ENCODE measurements at regions not wholly inside any gene's neighbourhood (a gene's known extent, or its start where the extent isn't known, plus 50 kb on each side); places are given as distances from the start of the nearest gene placed in this dataset.

DNA sequence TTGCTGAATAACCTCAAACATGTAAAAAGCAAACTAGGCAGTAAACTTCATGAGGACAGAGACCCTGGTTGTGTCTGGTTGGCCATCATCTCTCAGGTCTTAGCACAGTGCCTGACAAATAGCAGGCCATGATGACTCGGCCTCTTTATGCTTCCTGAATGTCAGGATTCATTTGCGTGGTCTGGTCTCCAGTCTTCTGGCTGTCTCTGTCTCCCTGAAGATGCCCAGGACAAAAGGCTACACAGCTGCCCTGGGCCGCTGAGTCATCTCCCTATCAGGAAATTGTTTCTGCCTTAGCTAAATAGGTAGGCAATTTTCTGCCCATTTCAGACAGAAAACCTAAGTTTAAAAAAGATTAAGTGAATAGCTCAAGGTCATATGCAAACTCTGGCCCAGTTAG lies 84.1 kb upstream of the FNDC3A start:
- DNase-seq (ENCODE audit: low spot score): no peak

DNA sequence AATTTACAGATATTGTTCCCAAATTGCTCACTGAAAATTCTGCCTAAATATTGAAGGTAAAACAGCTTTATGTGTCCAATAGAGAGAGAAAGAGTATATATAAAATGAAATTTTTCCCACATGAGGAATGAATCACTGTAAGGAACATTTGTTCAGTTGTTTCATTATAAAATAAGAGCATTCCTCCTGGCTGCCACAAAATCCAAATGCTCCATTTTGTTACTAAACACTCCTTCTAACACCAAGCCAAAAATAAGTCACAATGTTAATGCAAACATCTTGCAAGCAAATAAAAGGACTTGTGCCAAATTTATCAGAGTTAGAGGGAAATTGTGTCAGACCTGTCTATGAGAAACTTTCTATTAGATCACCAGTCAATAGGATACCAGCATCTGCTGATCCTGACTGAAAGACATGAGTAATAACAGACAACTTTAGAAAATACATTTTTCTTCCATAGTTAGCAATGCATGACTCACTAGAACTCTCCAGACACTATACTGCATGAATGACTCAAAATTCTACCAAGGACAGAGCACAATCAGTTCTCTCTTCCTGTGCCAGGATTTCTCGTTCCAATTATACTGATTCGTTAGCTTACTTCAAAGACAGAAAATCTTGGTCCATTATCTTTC lies 83.5 kb upstream of the FNDC3A start:
- DNase-seq (ENCODE audit: low spot score): no peak

DNA sequence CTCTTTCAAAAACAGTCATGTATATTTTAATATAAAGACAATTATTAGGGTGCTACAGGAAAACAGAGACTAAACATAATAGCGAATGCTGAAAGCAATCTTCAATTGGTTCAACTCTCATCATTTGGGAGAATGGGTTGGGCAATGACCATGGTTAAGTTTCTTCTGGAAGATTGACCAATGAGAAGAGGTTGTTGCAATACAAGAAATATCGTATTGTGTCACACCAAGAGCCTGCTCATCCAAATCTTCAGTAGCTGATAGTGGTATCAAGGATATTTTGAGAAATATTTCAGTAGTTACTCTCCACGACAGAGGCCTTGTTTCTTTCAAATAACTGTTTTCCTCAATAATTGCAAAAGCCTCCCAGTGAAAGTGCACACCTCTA lies 83.0 kb upstream of the FNDC3A start:
- no peak for DNase-seq (ENCODE audit: low spot score)

DNA sequence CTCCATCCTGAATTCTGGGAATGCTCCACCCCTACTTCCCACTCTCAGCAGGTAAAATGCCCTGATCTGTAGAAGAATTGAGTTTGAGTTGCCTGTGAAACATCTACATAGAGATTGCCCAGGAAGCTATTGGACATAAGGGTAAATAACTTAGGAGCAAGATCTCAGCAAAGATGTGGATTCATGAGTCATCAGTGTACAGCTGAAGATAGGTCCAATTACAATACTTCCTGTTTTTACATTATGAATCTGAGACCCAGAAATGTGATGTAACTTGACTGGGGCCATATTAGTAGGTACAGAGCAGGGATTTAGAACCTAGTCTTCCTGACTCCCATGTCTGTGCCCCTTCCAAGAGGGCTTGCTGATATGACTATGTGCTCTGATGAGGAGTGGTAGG lies 79.4 kb upstream of the FNDC3A start:
- DNase-seq (ENCODE audit: low spot score): no peak

DNA sequence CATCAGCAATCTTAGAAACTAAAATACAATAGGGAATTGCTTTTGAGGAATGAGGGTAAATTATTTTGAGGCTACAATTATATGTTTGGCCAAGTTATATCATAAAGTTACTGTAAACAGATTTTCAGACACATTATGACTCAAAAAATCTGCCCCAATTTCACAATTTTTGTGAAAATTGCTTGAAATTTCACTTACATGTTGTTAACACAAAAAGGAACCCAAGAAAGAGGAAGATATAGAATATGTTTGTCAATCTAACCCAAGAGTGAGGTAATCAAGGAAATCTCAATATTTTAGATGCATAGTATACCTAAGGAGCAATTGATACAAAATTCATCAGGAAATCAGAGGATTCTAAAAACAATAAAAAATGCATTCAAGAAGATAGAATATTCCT lies 73.9 kb upstream of the FNDC3A start:
- DNase-seq (ENCODE audit: low spot score): no peak

DNA sequence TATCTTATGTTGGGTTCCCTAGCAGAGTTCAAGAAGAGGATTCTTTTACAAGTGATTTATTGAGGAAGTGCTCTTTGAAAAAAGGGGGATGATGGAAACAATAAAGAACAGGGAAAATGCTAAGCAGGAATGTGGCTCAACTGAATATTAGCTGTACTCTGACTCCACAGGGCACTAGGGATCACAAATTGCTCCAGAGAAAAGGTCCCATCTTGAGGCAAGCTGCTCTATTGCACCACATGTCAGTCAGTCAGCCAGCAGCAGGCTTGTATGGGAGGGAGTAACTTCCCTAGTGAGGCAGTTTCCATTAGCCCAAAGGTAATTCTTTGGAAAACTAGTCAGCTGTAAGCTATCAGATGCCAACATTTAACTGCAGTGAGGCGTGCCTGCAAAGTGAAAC lies 73.3 kb upstream of the FNDC3A start:
- DNase-seq (ENCODE audit: low spot score): peak; percentile 51

DNA sequence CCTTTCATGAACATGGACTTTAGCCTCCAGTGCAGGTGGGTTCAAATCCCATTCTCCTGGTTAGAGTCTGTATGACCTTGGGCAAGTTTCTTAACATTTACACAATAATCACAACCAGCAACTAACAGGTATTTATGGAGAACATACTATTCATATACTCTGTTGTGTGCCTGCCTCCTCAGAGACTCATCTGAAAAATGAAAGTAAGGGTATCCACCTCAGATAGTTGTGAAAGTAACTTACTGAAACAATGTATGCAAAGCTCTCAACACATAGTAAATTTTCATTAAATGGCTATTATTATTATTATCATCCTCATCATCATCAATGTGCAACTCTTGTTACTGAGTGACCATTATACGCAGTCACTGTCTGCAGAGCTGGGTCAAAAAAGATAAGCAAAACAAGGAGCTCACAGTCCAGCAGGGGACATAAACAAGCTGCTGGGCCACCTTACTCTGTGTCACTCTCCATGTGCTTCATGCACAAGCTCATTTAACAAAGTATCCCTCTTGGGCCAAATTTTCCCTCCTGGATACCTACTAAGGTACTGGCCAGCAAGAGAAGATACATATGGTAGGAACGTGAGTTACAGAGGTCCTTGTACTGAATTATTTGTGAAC lies 70.9 kb upstream of the FNDC3A start:
- DNase-seq (ENCODE audit: low spot score): no peak

DNA sequence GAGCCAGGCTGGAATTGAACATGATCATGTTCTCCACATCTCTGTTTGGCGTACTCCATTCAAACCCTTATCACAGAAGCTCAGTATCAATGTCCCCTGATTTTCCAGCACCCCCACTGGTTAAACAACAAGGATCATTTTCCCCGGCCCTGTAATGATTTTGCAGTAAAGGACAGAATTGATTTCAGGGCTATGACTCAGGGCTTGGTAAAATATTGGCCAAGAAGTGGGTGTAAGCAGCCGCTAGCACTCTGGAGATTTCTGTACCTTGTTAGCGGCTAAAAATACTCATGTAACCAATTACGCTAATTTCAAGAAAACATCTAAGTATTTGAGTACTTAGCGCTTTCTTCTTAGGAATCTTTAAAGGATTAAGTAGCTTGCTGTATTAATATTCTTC lies 69.5 kb upstream of the FNDC3A start:
- DNase-seq (ENCODE audit: low spot score): no peak

DNA sequence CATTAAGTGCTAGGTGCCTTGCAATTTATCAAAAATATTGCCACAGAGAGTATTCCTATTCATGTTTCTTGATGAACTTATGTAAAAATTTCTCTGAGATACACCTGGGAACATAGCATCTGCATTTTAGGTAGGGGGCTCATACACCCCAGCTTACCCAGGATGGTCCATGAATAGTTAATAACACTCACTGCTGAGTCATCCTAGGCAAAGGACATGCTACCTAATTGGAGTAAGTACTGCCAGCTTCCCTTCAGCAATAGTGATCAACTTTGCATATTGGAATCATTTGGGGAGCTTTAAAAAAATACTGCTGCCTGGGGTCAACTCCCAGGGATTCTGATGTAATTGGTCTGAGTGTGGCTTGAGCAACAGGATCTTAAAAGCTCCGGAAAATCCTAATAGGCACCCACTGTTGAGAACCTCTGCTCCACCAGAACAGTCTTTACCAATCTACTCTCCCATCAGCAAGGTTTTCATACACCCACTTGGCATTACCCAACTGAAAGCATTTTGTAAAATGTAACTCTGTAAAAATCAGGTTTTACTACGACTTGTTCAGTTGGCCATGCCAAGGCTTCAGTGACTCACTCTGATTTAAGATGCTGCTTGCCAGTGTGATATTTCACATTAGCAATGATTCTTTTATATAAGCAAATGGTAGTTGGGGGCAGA lies 67.2 kb upstream of the FNDC3A start:
- no peak for DNase-seq (ENCODE audit: low spot score)

DNA sequence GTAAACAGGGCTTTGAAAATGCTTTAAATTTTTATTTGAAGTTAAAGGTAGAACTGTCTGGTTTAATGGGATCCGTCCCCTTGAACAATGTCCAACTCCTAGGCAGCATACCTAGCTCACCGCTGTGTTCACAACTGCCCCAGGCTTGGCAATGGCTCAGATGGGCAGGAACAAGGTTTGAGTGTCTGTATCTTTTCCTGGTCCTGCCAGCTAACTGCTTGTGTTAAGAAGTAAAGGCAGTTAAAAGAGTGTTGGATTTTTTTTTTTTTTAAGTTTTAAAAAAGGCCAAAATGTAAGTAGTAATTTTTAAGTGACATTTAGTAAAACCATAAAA lies 66.7 kb upstream of the FNDC3A start:
- no peak for DNase-seq (ENCODE audit: low spot score)

DNA sequence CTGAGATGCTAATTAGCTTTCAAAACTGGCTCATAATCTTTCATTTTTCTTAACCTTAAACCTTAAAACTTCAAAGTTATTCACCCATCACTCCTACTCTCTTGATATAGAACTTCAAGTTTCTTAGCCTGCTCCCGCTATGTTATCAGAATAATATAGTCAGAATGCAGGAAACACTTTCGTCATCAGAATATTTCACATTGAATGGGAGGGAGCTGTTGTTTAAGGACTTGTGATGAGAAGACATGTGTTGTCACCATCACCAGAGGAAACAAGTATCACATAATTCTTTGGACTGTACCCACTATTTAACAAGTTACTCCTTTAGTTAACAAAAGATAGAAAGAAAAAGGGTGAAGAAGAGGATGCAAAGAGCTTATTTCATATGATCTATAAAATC lies 65.0 kb upstream of the FNDC3A start:
- no peak for DNase-seq (ENCODE audit: low spot score)

DNA sequence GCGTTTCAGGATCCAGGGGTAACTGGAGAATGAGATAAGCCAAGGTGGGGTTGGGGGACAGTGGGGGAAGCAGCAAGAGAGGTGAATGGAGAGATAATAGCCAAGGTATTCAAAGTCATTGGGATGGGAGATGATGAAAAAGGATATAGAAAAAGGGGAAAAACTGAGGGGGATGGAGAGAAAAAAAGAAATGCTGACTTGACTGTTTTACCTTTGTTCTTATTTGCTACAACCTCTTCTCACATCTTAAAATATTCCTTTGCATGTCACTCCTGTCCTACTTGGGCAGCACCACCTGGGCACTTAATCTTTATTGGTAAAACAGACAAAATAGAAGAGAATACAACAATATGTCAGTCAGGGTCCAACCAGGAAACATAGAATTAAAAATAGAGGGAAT lies 56.0 kb upstream of the FNDC3A start:
- DNase-seq (ENCODE audit: low spot score): no peak

DNA sequence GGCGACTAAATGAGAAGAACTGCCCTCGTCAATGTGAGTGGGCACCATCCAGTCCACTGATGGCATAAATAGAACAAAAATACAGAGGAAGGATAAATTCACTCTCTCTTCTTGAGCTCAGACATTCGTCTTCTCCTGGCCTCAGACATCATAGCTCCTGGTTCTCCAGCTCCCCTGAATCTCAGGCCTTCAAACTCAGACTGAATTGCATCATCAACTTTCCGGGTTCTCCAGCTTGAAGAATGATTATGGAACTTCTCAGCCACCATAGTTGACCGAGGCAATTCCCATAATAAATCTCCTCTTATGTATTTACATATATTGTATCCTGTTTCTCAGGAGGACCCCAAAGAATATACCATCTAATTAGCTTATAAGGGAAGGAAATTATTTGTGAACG lies 55.0 kb upstream of the FNDC3A start:
- DNase-seq (ENCODE audit: low spot score): no peak

DNA sequence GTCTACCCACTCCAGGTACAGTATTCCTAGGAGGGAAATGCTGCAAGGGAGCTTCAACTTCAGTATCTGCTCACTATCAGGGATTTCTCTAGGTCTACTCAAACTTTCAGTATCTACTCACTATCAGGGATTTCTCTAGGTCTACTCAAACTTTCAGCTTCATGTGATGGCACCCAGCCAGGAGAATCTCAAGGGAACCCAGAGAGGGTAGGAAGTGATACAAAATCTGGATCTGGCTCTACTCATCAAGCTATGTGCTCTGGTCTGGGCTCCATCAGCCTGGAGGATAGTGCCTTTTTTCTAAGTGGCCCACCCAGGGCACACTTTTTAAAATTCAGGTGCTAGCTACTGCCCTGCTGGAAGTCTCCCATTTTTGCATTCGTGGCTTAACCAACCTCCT lies 52.3 kb upstream of the FNDC3A start:
- DNase-seq (ENCODE audit: low spot score): no peak

DNA sequence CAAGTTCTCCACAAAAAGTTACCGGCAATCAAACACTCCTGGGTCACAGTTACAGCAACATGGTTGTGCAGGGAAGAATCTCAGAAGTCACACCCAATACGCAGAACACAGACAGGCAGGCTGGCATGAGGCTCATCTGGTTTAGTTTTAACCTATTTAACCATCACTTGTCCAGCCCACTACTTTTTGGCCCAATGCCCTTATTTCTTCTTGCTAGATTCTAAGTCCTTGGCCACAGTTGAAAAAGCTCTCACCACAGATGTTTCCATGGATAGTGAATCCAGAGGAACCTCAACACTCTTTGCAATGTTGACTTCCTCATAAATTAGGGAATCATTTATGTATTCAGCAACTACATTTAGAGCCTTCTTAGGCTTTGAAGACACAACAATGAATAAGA lies 50.7 kb upstream of the FNDC3A start:
- no peak for DNase-seq (ENCODE audit: low spot score)

All from ecto neural progenitor cell (in vitro differentiated cells).